ENCODE measurements at regions not wholly inside any gene's neighbourhood (a gene's known extent, or its start where the extent isn't known, plus 50 kb on each side); places are given as distances from the start of the nearest gene placed in this dataset.
"Not testable (repeated sequence)": the region's sequence is repeated elsewhere in the genome, so short reads cannot be mapped to it uniquely, and the experiment has no call there.

DNA sequence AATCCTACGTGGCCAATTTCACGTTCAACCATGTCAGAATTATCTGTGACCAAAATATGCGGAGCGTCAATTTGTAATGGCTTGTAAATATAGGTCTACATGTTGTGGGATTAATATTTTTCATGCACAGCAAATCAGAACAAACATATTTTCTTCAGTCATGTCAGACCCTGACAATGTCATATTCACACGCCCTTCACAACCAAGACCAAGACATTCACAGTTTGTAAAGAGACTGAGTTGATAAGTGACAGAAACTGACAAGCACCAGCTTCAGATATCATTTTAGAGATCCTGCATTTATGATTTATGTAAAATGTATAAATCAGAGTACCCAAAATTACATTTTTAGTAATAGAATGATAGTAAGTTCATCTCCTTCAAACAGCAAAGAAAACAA is 57.3 kb upstream of the NOVA1 start:
- H3K27ac ChIP-seq: no peak overlapping the region
- H3K4me3 ChIP-seq: no peak overlapping the region
- no peak for DNase-seq
- no peaks in the 10 kb centered on the region for H3K9me3 ChIP-seq
- no peaks in the 10 kb centered on the region for H3K27me3 ChIP-seq
- TF ChIP-seq POLR2AphosphoS5 (IDR thresholded peaks at IDR 0.05): no peak
- intact Hi-C loops (cut with DNase I; ENCODE audit: low total_unique reads): no loop called here
- WGBS, 2 donors (ENCODE audit: low coverage in 1 of 2): 79 to 89% methylated on average over 5 of the region's 5 CpGs
- in situ Hi-C loops (cut with MboI; ENCODE audit: low pct_ligation_motif_present in 1 of 4, low pct_unique_long_range_greater_than_20kb in 1 of 4, low sequenced_read_pairs in 3 of 4): no loop called here
- H3K4me1 ChIP-seq: no peaks in the 10 kb centered on the region
- H3K36me3 ChIP-seq: no peaks in the 10 kb centered on the region

- no peak for TF ChIP-seq POLR2AphosphoS5 (IDR thresholded peaks at IDR 0.05)
- no peak for TF ChIP-seq POLR2A (IDR thresholded peaks at IDR 0.05)
- TF ChIP-seq, protein P1, sequence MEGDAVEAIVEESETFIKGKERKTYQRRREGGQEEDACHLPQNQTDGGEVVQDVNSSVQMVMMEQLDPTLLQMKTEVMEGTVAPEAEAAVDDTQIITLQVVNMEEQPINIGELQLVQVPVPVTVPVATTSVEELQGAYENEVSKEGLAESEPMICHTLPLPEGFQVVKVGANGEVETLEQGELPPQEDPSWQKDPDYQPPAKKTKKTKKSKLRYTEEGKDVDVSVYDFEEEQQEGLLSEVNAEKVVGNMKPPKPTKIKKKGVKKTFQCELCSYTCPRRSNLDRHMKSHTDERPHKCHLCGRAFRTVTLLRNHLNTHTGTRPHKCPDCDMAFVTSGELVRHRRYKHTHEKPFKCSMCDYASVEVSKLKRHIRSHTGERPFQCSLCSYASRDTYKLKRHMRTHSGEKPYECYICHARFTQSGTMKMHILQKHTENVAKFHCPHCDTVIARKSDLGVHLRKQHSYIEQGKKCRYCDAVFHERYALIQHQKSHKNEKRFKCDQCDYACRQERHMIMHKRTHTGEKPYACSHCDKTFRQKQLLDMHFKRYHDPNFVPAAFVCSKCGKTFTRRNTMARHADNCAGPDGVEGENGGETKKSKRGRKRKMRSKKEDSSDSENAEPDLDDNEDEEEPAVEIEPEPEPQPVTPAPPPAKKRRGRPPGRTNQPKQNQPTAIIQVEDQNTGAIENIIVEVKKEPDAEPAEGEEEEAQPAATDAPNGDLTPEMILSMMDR (IDR thresholded peaks at IDR 0.05): no peak
- no peak for TF ChIP-seq EP300 (IDR thresholded peaks at IDR 0.05; ENCODE audit: low read depth)
- Histone ChIP-seq H3K9me3 (no peaks in the 10 kb centered on the region), H3K27ac (no peak overlapping the region), H3K4me3 (no peak overlapping the region), H3K36me3 (no peaks in the 10 kb centered on the region), H3K27me3 (no peaks in the 10 kb centered on the region), H3K4me1 (no peaks in the 10 kb centered on the region)
- DNase-seq: no peak
- in situ Hi-C loops (cut with MboI; ENCODE audit: low pct_ligation_motif_present in 1 of 4, low pct_unique_long_range_greater_than_20kb in 1 of 4, low sequenced_read_pairs in 3 of 4): no loop called here
- 22 to 35% methylated on average over 1 of the region's 1 CpG for WGBS, 2 donors (ENCODE audit: low coverage in 1 of 2)
- intact Hi-C loops (cut with DNase I; ENCODE audit: low total_unique reads): no loop called here
These were observed 65.7 kb upstream of the NOVA1 start for GRCh38 chr14:26663506-26663905.

DNA sequence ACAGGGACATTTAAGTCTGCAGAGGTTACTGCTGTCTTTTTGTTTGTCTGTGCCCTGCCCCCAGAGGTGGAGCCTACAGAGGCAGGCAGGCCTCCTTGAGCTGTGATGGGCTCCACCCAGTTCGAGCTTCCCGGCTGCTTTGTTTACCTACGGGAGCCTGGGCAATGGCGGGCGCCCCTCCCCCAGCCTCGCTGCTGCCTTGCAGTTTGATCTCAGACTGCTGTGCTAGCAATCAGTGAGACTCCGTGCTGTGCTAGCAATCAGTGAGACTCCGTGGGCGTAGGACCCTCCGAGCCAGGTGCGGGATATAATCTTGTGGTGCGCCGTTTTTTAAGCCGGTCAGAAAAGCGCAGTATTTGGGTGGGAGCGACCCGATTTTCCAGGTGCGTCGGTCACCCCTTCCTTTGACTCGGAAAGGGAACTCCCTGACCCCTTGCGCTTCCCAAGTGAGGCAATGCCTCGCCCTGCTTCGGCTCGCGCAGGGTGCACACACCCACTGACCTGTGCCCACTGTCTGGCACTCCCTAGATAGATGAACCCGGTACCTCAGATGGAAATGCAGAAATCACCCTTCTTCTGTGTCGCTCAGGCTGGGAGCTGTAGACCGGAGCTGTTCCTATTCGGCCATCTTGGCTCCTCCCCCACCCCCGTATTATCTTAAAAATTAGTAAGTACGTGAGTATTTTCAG is 81.0 kb upstream of the NOVA1 start:
- 79 to 90% methylated on average over 4 to 12 of the region's 31 CpGs for WGBS, 2 donors (ENCODE audit: low coverage in 1 of 2)
- in situ Hi-C loops (cut with MboI; ENCODE audit: low pct_ligation_motif_present in 1 of 4, low pct_unique_long_range_greater_than_20kb in 1 of 4, low sequenced_read_pairs in 3 of 4); intact Hi-C loops (cut with DNase I; ENCODE audit: low total_unique reads); H3K9me3 ChIP-seq; H3K36me3 ChIP-seq; H3K4me1 ChIP-seq; H3K27me3 ChIP-seq: not testable (repeated sequence)
- Histone ChIP-seq H3K4me3 (peak overlapping the region in 2 of 4 donors; percentile 14 to 32), H3K27ac (peak overlapping the region in 3 of 4 donors; percentile 4 to 58 (median 52))
- peak; percentile 30 for TF ChIP-seq POLR2A (IDR thresholded peaks at IDR 0.05)
- DNase-seq: peak; percentile 30

DNA sequence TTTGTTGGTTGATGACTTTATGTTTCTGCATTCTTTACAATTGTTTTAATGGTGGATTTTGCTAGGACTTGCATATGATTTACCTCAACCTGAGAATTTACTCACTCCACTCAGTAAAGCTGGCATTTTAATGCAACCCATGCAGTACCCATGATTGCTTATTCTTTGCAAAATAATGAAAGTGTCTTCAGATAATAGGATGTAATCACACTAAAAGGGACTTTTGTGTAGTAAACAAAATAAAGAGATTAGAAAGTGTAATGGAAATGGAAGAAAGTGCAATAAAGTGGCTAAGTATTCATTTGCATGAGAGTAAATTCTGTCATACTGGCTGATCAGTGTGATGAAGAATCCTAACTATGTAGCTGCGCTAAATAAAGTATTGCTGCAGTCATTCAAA is 87.6 kb upstream of the NOVA1 start:
- Histone ChIP-seq H3K4me1 (no peaks in the 10 kb centered on the region), H3K36me3 (no peaks in the 10 kb centered on the region), H3K27me3 (no peaks in the 10 kb centered on the region), H3K27ac (no peak overlapping the region), H3K4me3 (no peak overlapping the region), H3K9me3 (no peaks in the 10 kb centered on the region)
- intact Hi-C loops (cut with DNase I; ENCODE audit: low total_unique reads): no loop called here
- TF ChIP-seq EP300 (IDR thresholded peaks at IDR 0.05; ENCODE audit: low read depth) (no peak), POLR2AphosphoS5 (IDR thresholded peaks at IDR 0.05) (no peak), POLR2A (IDR thresholded peaks at IDR 0.05) (no peak)
- TF ChIP-seq, protein P1 (IDR thresholded peaks at IDR 0.05): no peak
- in situ Hi-C loops (cut with MboI; ENCODE audit: low pct_ligation_motif_present in 1 of 4, low pct_unique_long_range_greater_than_20kb in 1 of 4, low sequenced_read_pairs in 3 of 4): no loop called here
- no peak for DNase-seq
- 94 to 100% methylated on average over 1 of the region's 1 CpG for WGBS, 2 donors (ENCODE audit: low coverage in 1 of 2)

- no peak overlapping the region for H3K4me3 ChIP-seq
- H3K9me3 ChIP-seq: no peaks in the 10 kb centered on the region
- no peak overlapping the region for H3K27ac ChIP-seq
- TF ChIP-seq EP300 (IDR thresholded peaks at IDR 0.05; ENCODE audit: low read depth) (no peak), POLR2A (IDR thresholded peaks at IDR 0.05) (no peak), POLR2AphosphoS5 (IDR thresholded peaks at IDR 0.05) (no peak)
- TF ChIP-seq, protein P1 (IDR thresholded peaks at IDR 0.05): no peak
- H3K36me3 ChIP-seq: no peaks in the 10 kb centered on the region
- no peaks in the 10 kb centered on the region for H3K27me3 ChIP-seq
- in situ Hi-C loops (cut with MboI; ENCODE audit: low pct_ligation_motif_present in 1 of 4, low pct_unique_long_range_greater_than_20kb in 1 of 4, low sequenced_read_pairs in 3 of 4): no loop called here
- no peak for DNase-seq
- no peaks in the 10 kb centered on the region for H3K4me1 ChIP-seq
- intact Hi-C loops (cut with DNase I; ENCODE audit: low total_unique reads): no loop called here
- WGBS, 2 donors (ENCODE audit: low coverage in 1 of 2): 71% methylated on average over 2 of the region's 2 CpGs; no CpG with 5 or more reads in 1 of the 2 donors
These were observed 89.5 kb upstream of the NOVA1 start for GRCh38 chr14:26687301-26687837.
